Right atrium auricular region (tissue), 2 donors: ENCODE measurements at regions not wholly inside any gene's neighbourhood (a gene's known extent, or its start where the extent isn't known, plus 50 kb on each side); places are given as distances from the start of the nearest gene placed in this dataset.

Source experiments
- DNase-seq: peaks from one replicate; pipeline ENCODE4 v3.0.0-alpha.2; 2019; ENCODE audit warnings: low spot score
- H3K27ac ChIP-seq, 2 donors: fragments of 200-600 bp; sonication (generic); 1 replicate in 1 of 2; 2 replicates in 1 of 2; pipeline ENCODE4 v1.5.1; 2016 to 2019
- H3K27me3 ChIP-seq, 2 donors: fragments of 200-600 bp; sonication (generic); one replicate each; pipeline versions ENCODE4 v1.5.1 to v1.6.0; 2017 to 2019
- H3K36me3 ChIP-seq: fragments of 200-600 bp; sonication (generic); one replicate; pipeline ENCODE4 v1.5.1; 2016
- H3K4me1 ChIP-seq, 2 donors: fragments of 200-600 bp; sonication (generic); one replicate each; pipeline versions ENCODE4 v1.5.1 to v1.6.0; 2017 to 2019
- H3K4me3 ChIP-seq, 2 donors: fragments of 200-600 bp; sonication (generic); 1 replicate in 1 of 2; 2 replicates in 1 of 2; pipeline ENCODE4 v1.5.1; 2017 to 2019; ENCODE audit warnings: mild to moderate bottlenecking in 1 of 2, moderate library complexity in 1 of 2
- H3K9me3 ChIP-seq, 2 donors: fragments of 200-600 bp; sonication (generic); one replicate each; pipeline ENCODE4 v1.5.1; 2019
- TF ChIP-seq, protein P1 (sequence below), 2 donors: fragments of 200-600 bp; sonication (generic); IDR thresholded peaks; one replicate each; pipeline ENCODE4 v1.5.1; 2019; ENCODE audit warnings: antibody characterized with exemption in 2 of 2

DNA sequence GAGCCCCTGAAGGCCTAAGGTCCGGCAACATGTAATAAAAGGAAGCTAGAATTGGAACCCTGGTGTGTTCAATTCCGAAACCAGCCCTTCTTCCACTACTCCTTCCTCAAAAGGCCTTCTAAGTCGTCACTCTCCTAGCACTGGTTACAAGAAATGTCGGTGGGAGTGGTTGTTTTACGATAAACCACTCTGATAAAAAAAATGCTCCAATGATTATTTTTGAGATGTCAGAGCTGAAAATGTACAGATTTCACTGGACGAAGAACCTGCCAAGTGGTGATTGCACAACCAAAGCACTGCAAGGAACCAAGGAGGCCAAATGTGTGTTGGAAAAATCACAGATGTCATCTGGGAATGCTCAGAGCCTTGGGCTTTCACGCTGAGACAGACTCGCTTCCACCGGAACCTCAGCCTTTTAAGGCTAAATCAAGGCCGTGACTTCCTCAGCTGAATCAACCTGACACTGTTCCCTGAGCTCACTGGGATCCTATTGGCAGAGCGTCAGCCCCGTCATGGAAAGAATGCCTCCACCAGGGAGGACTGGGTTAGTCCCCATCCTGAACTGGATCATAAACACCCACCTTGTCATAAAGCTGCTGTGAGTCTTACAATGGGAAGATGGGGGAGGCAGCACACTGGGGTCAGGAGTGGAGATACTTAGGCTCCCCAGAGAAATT is 108.1 kb upstream of the THBS1 start:
- peak; percentile 97 for DNase-seq
- Histone ChIP-seq H3K27me3 (no peaks in the 10 kb centered on the region), H3K4me1 (peaks cover 0 to 14% of the 10 kb centered on the region in 2 donors), H3K9me3 (no peaks in the 10 kb centered on the region), H3K4me3 (no peak overlapping the region), H3K36me3 (no peaks in the 10 kb centered on the region), H3K27ac (peak overlapping the region; percentile 73 to 78)
- TF ChIP-seq, protein P1, sequence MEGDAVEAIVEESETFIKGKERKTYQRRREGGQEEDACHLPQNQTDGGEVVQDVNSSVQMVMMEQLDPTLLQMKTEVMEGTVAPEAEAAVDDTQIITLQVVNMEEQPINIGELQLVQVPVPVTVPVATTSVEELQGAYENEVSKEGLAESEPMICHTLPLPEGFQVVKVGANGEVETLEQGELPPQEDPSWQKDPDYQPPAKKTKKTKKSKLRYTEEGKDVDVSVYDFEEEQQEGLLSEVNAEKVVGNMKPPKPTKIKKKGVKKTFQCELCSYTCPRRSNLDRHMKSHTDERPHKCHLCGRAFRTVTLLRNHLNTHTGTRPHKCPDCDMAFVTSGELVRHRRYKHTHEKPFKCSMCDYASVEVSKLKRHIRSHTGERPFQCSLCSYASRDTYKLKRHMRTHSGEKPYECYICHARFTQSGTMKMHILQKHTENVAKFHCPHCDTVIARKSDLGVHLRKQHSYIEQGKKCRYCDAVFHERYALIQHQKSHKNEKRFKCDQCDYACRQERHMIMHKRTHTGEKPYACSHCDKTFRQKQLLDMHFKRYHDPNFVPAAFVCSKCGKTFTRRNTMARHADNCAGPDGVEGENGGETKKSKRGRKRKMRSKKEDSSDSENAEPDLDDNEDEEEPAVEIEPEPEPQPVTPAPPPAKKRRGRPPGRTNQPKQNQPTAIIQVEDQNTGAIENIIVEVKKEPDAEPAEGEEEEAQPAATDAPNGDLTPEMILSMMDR (IDR thresholded peaks at IDR 0.05), result no peak

DNA sequence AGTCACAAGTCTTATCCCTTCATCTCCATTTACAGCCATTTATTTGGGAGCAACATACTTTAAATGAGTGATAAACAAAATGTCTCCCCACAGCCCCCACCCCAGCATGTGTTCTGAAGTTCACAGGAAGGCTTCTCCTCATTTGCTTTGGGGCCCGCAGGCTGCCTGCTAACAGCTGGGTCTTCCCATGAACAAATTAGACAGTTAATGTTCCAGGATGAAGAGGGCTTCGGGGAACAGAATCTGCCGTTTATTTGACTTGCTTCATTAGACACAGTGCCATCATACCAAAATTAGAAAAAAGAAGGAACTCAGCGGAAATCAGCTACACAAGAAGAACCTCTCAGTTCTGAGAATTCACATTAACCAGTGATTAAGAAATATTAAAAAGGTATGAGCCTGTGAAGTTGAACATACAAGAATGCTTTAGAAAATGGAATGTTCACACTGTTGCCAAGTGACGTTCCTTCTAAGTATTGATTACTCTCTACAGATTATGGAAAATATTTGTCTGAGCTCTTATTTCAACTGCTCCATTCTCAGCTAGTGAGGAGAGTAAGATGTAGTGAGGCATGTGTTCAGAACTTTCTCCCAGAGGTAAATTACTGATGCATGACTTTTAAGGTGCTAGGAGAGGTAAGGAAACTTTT is 107.5 kb upstream of the THBS1 start:
- no peaks in the 10 kb centered on the region for H3K27me3 ChIP-seq
- no peaks in the 10 kb centered on the region for H3K36me3 ChIP-seq
- peaks cover 0 to 14% of the 10 kb centered on the region in 2 donors for H3K4me1 ChIP-seq
- no peaks in the 10 kb centered on the region for H3K9me3 ChIP-seq
- H3K4me3 ChIP-seq, result no peak overlapping the region
- H3K27ac ChIP-seq, result peak overlapping the region; percentile 73 to 78
- DNase-seq, result no peak
- TF ChIP-seq, protein P1 (IDR thresholded peaks at IDR 0.05), result no peak

GRCh38 chr15:39474657-39475056 is 106.2 kb upstream of the THBS1 start:
- Histone ChIP-seq H3K9me3 (no peaks in the 10 kb centered on the region), H3K27ac (peak overlapping the region; percentile 73 to 78), H3K36me3 (no peaks in the 10 kb centered on the region), H3K27me3 (no peaks in the 10 kb centered on the region), H3K4me3 (no peak overlapping the region), H3K4me1 (peaks cover 0 to 14% of the 10 kb centered on the region in 2 donors)
- DNase-seq, result no peak
- TF ChIP-seq, protein P1 (IDR thresholded peaks at IDR 0.05), result no peak

DNA sequence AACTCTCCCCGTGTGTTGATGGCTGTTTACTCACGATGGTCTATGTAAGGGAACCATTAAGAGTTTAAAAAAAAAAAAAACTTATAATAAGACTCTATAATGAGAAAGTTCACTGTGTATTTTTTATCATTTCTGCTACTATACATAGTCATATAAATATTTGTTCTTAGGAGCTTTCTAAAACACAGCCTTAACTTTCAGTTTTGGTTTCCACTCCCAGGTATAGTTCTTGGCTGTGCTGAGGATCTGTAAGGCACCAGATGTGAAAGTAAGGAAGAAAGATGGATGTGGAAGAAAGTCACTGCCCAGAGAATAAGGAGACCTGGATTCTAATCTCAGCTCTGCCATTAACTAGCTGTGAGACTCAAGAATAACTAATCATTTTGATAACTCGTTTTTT is 101.9 kb upstream of the THBS1 start:
- TF ChIP-seq, protein P1 (IDR thresholded peaks at IDR 0.05), result no peak
- peaks cover 0 to 4% of the 10 kb centered on the region in 2 donors for H3K4me1 ChIP-seq
- no peak overlapping the region for H3K4me3 ChIP-seq
- no peaks in the 10 kb centered on the region for H3K36me3 ChIP-seq
- no peak overlapping the region for H3K27ac ChIP-seq
- H3K9me3 ChIP-seq, result no peaks in the 10 kb centered on the region
- no peak for DNase-seq
- H3K27me3 ChIP-seq, result no peaks in the 10 kb centered on the region

DNA sequence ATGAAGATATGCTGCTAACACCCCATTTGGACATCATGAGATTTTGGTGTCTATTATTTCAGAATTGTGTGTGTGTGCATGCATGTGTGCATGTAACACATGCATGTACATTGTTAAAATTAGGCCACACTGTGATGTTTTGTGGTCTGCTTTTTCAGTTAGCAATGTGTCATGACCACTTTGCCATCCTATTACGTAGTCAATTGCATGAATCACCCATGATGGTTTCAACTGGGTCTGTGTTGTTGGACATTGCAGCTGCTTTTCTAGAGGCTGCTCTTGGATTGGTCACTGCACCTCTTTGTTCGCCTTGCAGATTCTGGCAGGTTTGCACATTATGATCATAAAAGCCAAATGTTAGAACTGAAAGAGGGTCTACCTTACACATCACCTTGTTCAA is 101.0 kb upstream of the THBS1 start:
- DNase-seq, result no peak
- no peak overlapping the region for H3K4me3 ChIP-seq
- TF ChIP-seq, protein P1 (IDR thresholded peaks at IDR 0.05), result no peak
- no peaks in the 10 kb centered on the region for H3K4me1 ChIP-seq
- no peaks in the 10 kb centered on the region for H3K36me3 ChIP-seq
- H3K9me3 ChIP-seq, result no peaks in the 10 kb centered on the region
- no peak overlapping the region for H3K27ac ChIP-seq
- H3K27me3 ChIP-seq, result no peaks in the 10 kb centered on the region
